ENCODE measurements at regions not wholly inside any gene's neighbourhood (a gene's known extent, or its start where the extent isn't known, plus 50 kb on each side); places are given as distances from the start of the nearest gene placed in this dataset.

DNA sequence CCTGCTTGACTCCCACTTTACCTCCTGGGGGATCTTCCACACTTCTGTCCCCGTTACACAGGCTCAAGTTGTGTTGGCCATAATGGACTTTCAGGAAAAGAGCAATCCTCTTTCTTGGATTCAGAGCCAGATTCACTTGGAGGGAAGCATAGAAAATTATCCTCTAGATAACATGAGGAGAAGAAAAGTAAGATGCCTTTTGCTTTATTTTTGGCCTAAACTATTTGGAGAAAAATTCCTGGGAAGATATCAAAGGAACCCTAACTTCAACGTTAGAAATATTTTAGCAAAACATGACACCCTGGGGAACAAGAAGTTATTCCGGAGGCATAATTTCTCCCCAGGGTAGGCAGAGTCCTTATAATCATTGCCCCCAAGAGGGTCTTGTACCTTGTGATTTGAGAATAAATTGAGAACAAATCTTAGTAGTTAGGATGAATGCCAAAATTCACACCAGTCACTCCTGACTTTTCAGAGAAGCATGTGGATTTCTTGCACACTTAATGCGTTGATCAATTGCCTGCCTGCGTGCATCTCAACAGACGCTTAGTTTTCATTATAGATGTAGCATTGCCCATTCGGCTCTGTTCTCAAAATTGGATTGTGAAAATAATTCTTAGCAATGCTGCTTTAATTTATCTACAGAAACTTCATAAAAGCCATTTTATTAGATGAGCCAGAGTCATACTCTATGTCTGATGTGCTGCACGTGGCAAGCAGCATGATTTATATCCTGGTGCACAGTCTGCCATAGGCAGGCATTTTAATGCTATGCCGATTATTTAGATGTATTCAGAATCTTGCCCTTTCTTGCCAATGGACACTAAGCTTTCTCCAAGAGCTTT, 224.4 kb downstream of the C7orf25 start:
- ChIA-PET CTCF (interaction anchor here (6.5 kb wide), 1 partner anchor 745 kb away, joined by 86 read pairs; no protein-coding TSS in a partner anchor), POLR2A (no interaction called here)
- DNase-seq (ENCODE audit: low read depth, low spot score) (no peak), FAIRE-seq (no peak)
- TF ChIP-seq GATA2 (IDR thresholded peaks at IDR 0.05; ENCODE audit: insufficient read depth, insufficient read length, low read depth, low read length), result no peak
- TF ChIP-seq, protein P1, sequence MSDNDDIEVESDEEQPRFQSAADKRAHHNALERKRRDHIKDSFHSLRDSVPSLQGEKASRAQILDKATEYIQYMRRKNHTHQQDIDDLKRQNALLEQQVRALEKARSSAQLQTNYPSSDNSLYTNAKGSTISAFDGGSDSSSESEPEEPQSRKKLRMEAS (IDR thresholded peaks at IDR 0.05; ENCODE audit: insufficient read depth, insufficient read length), result no peak
- TF ChIP-seq POLR2AphosphoS5 (IDR thresholded peaks at IDR 0.05; ENCODE audit: insufficient read depth, low read depth, low read length), result no peak
- TF ChIP-seq FOS (IDR thresholded peaks at IDR 0.05; ENCODE audit: borderline replicate concordance, insufficient read depth, low read length), result no peak
- no peak for TF ChIP-seq JUN (IDR thresholded peaks at IDR 0.05; ENCODE audit: borderline replicate concordance, insufficient read depth, insufficient read length, low read depth)
- no peak for TF ChIP-seq POLR2A (IDR thresholded peaks at IDR 0.05; ENCODE audit: low read depth, low read length)
- TF ChIP-seq, protein P2, sequence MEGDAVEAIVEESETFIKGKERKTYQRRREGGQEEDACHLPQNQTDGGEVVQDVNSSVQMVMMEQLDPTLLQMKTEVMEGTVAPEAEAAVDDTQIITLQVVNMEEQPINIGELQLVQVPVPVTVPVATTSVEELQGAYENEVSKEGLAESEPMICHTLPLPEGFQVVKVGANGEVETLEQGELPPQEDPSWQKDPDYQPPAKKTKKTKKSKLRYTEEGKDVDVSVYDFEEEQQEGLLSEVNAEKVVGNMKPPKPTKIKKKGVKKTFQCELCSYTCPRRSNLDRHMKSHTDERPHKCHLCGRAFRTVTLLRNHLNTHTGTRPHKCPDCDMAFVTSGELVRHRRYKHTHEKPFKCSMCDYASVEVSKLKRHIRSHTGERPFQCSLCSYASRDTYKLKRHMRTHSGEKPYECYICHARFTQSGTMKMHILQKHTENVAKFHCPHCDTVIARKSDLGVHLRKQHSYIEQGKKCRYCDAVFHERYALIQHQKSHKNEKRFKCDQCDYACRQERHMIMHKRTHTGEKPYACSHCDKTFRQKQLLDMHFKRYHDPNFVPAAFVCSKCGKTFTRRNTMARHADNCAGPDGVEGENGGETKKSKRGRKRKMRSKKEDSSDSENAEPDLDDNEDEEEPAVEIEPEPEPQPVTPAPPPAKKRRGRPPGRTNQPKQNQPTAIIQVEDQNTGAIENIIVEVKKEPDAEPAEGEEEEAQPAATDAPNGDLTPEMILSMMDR (IDR thresholded peaks at IDR 0.05; ENCODE audit: extremely low read depth in 1 of 2, insufficient read depth in 1 of 2, low read depth in 1 of 2, low read length in 2 of 2), result no peak
- TF ChIP-seq EZH2 (IDR thresholded peaks at IDR 0.05; ENCODE audit: borderline replicate concordance, low read depth, low read length, severe bottlenecking), result no peak
- TF ChIP-seq MYC (IDR thresholded peaks at IDR 0.05; ENCODE audit: low read depth, low read length), result no peak
- Histone ChIP-seq H4K20me1 (replicated peaks; ENCODE audit: control insufficient read depth, extremely low read depth, insufficient read depth, low read length) (no peaks in the 10 kb centered on the region), H3K9me3 (replicated peaks; ENCODE audit: control insufficient read depth, insufficient read depth, low read length) (no peaks in the 10 kb centered on the region), H3K4me2 (ENCODE audit: insufficient read depth, low read length) (no peak overlapping the region), H3K9me1 (replicated peaks; ENCODE audit: control insufficient read depth, extremely low read depth, insufficient read depth, low read length) (no peaks in the 10 kb centered on the region), H3K9ac (replicated peaks; ENCODE audit: extremely low read depth, insufficient read depth, low read length) (no peak overlapping the region), H2AFZ (ENCODE audit: low read depth, low read length) (no peak overlapping the region), H3K4me3 (replicated peaks in 1 of 3; ENCODE audit: insufficient read depth in 1 of 3, low read depth in 1 of 3, low read length in 3 of 3) (no peak overlapping the region), H3K27me3 (ENCODE audit: control insufficient read depth in 2 of 2, insufficient read depth in 2 of 2, low read length in 2 of 2) (no peaks in the 10 kb centered on the region), H3K4me1 (ENCODE audit: control insufficient read depth, extremely low read depth, insufficient read depth, low read length) (no peaks in the 10 kb centered on the region), H3K79me2 (ENCODE audit: control insufficient read depth, insufficient read depth, low read length) (no peaks in the 10 kb centered on the region), H3K27ac (ENCODE audit: insufficient read depth, low read depth, low read length) (no peak overlapping the region), H3K36me3 (ENCODE audit: control insufficient read depth in 2 of 2, extremely low read depth in 1 of 2, insufficient read depth in 2 of 2, low read length in 2 of 2) (no peaks in the 10 kb centered on the region)
- intact Hi-C loops (cut with micrococcal nuclease), result no loop called here
- BruUV-seq (replicated peaks), result no TSS peak
- dilution Hi-C loops (cut with MboI; ENCODE audit: extremely low pct_ligation_motif_present, low sequenced_read_pairs), result no loop called here
